WTC11 (cell line): ENCODE measurements at regions not wholly inside any gene's neighbourhood (a gene's known extent, or its start where the extent isn't known, plus 50 kb on each side); places are given as distances from the start of the nearest gene placed in this dataset.

Experiments used
- ATAC-seq: fragments of 200-7000 bp; cut with Tn5 transposase; 2 replicates; pipeline ENCODE4 v1.10.0; 2021; ENCODE audit warnings: mild to moderate bottlenecking, moderate library complexity
- CTCF ChIA-PET: fragments of 300-600 bp; sonication (Branson Sonifier 250); formaldehyde crosslinking; loops from one replicate; lab custom pipeline; 2021; ENCODE audit warnings: antibody characterized with exemption; lab: Charles Lee
- POLR2A ChIA-PET: fragments of 350-600 bp; sonication (Branson Sonifier 250); formaldehyde crosslinking; loops from one replicate; lab custom pipeline; 2021; ENCODE audit warnings: antibody characterized with exemption; lab: Charles Lee
- DNase-seq: peaks from one replicate; pipeline ENCODE4 v3.0.0; 2021; ENCODE audit warnings: low spot score
- H3K27ac Mint-ChIP-seq: 2 replicates; pipeline ENCODE4 v1.8.0; 2021; ENCODE audit warnings: mixed read lengths
- H3K27me3 Mint-ChIP-seq: 2 replicates; pipeline ENCODE4 v1.8.0; 2021; ENCODE audit warnings: low read depth, mild to moderate bottlenecking, moderate library complexity, mixed read lengths
- H3K36me3 Mint-ChIP-seq: 2 replicates; pipeline ENCODE4 v1.8.0; 2021; ENCODE audit warnings: mixed read lengths
- H3K4me1 Mint-ChIP-seq: 2 replicates; pipeline ENCODE4 v1.8.0; 2022; ENCODE audit warnings: mixed read lengths
- H3K4me3 Mint-ChIP-seq: 2 replicates; pipeline ENCODE4 v1.8.0; 2021; ENCODE audit warnings: mild to moderate bottlenecking, moderate library complexity, mixed read lengths
- H3K9me3 Mint-ChIP-seq: 2 replicates; pipeline ENCODE4 v1.8.0; 2021; ENCODE audit warnings: mixed read lengths
- AFF4 ChIP-seq: sonication (generic); formaldehyde crosslinking; IDR thresholded peaks from 2 replicates; pipeline ENCODE4 v1.8.1; 2023; ENCODE audit warnings: mild to moderate bottlenecking, missing genetic modification reagents, borderline replicate concordance
- ATF2 ChIP-seq: sonication (generic); formaldehyde crosslinking; IDR thresholded peaks from 2 replicates; pipeline ENCODE4 v1.8.1; 2022; ENCODE audit warnings: low read depth, missing genetic modification reagents, borderline replicate concordance
- CDX4 ChIP-seq: fragments of 250-450 bp; sonication (Bioruptor Pico); IDR thresholded peaks from 2 replicates; pipeline ENCODE4 v1.9.0; 2021; ENCODE audit warnings: moderate library complexity, mild to moderate bottlenecking, inconsistent platforms, borderline replicate concordance
- E2F1 ChIP-seq: sonication (generic); formaldehyde crosslinking; IDR thresholded peaks from 2 replicates; pipeline ENCODE4 v1.8.0; 2022; ENCODE audit warnings: mild to moderate bottlenecking, missing genetic modification reagents
- E2F4 ChIP-seq: sonication (generic); formaldehyde crosslinking; IDR thresholded peaks from 2 replicates; pipeline ENCODE4 v1.8.1; 2022; ENCODE audit warnings: low read depth, mild to moderate bottlenecking, moderate library complexity, missing genetic modification reagents, borderline replicate concordance
- ERG ChIP-seq: fragments of 250-450 bp; sonication (Bioruptor Pico); IDR thresholded peaks from 2 replicates; pipeline ENCODE4 v1.8.0; 2021; ENCODE audit warnings: mild to moderate bottlenecking
- ESRRA ChIP-seq: sonication (generic); formaldehyde crosslinking; IDR thresholded peaks from 2 replicates; pipeline ENCODE4 v1.8.1; 2022; ENCODE audit warnings: mild to moderate bottlenecking, missing genetic modification reagents, borderline replicate concordance
- ETV6 ChIP-seq: sonication (generic); formaldehyde crosslinking; IDR thresholded peaks from 2 replicates; pipeline ENCODE4 v1.8.1; 2022; ENCODE audit warnings: mild to moderate bottlenecking, missing genetic modification reagents
- FOXJ3 ChIP-seq: sonication (generic); formaldehyde crosslinking; IDR thresholded peaks from 2 replicates; pipeline ENCODE4 v1.9.0; 2021; ENCODE audit warnings: missing genetic modification reagents, mild to moderate bottlenecking, borderline replicate concordance
- GTF2I ChIP-seq: fragments of 250-450 bp; sonication (Bioruptor Pico); conservative IDR thresholded peaks from 2 replicates; pipeline ENCODE4 v1.4.0; 2021; ENCODE audit warnings: mild to moderate bottlenecking
- JUN ChIP-seq: sonication (generic); formaldehyde crosslinking; IDR thresholded peaks from 2 replicates; pipeline ENCODE4 v1.8.0; 2023; ENCODE audit warnings: mild to moderate bottlenecking, missing genetic modification reagents
- NR3C1 ChIP-seq: sonication (generic); formaldehyde crosslinking; conservative IDR thresholded peaks from 2 replicates; pipeline ENCODE4 v1.8.1; 2023; ENCODE audit warnings: low read depth, mild to moderate bottlenecking, missing genetic modification reagents
- TEAD1 ChIP-seq: sonication (generic); formaldehyde crosslinking; IDR thresholded peaks from 2 replicates; pipeline ENCODE4 v1.8.0; 2022; ENCODE audit warnings: mild to moderate bottlenecking, missing genetic modification reagents
- TP53 ChIP-seq: sonication (generic); formaldehyde crosslinking; IDR thresholded peaks from 2 replicates; pipeline ENCODE4 v1.8.1; 2023; ENCODE audit warnings: mild to moderate bottlenecking, missing genetic modification reagents
- ZBTB21 ChIP-seq: sonication (generic); formaldehyde crosslinking; IDR thresholded peaks from 2 replicates; pipeline ENCODE4 v1.8.1; 2023; ENCODE audit warnings: mild to moderate bottlenecking, missing genetic modification reagents, borderline replicate concordance
- ZNF263 ChIP-seq: sonication (generic); formaldehyde crosslinking; IDR thresholded peaks from 2 replicates; pipeline ENCODE4 v1.8.1; 2022; ENCODE audit warnings: low read depth, mild to moderate bottlenecking, moderate library complexity, missing genetic modification reagents
- ZNF425 ChIP-seq: fragments of 250-450 bp; sonication (Bioruptor Pico); conservative IDR thresholded peaks from 2 replicates; pipeline ENCODE4 v1.9.0; 2021; ENCODE audit warnings: mild to moderate bottlenecking

- TF ChIP-seq ZBTB21 (CRISPR knock-in tag) (no peak), ZNF425 (no peak)
Observed at GRCh38 chr11:80745416-80745815, 1304.6 kb upstream of the TENM4 start (continued).

GRCh38 chr11:80733790-80734189 lies 1293.0 kb upstream of the TENM4 start:
- POLR2A ChIA-PET, result no interaction called here
- CTCF ChIA-PET, result no interaction called here
- Mint-ChIP-seq H3K4me1 (0 out of 2 replicates have a peak, but pooled peaks cover 2% of the 10 kb centered on the region), H3K27me3 (no peaks in the 10 kb centered on the region), H3K9me3 (no peaks in the 10 kb centered on the region), H3K36me3 (no peaks in the 10 kb centered on the region), H3K4me3 (no peak overlapping the region), H3K27ac (no peak overlapping the region)
- no peak for ATAC-seq
- no peak for DNase-seq
- TF ChIP-seq NR3C1 (CRISPR knock-in tag), result no peak
- TF ChIP-seq E2F4 (CRISPR knock-in tag), result no peak
- no peak for TF ChIP-seq TEAD1 (CRISPR knock-in tag)
- no peak for TF ChIP-seq TP53 (CRISPR knock-in tag)
- TF ChIP-seq ZNF263, result no peak
- no peak for TF ChIP-seq ATF2
- TF ChIP-seq E2F1, result no peak
- no peak for TF ChIP-seq ERG (CRISPR knock-in tag)

GRCh38 chr11:80733361-80733760 lies 1292.5 kb upstream of the TENM4 start:
- ChIA-PET POLR2A (no interaction called here), CTCF (no interaction called here)
- Mint-ChIP-seq H3K27me3 (no peaks in the 10 kb centered on the region), H3K9me3 (no peaks in the 10 kb centered on the region), H3K4me1 (peaks cover 5% of the 10 kb centered on the region), H3K27ac (no peak overlapping the region), H3K4me3 (no peak overlapping the region), H3K36me3 (no peaks in the 10 kb centered on the region)
- DNase-seq (no peak), ATAC-seq (no peak)
- TF ChIP-seq ETV6 (CRISPR knock-in tag) (no peak), AFF4 (CRISPR knock-in tag) (no peak), JUN (CRISPR knock-in tag) (no peak), FOXJ3 (CRISPR knock-in tag) (no peak), CDX4 (no peak), TEAD1 (CRISPR knock-in tag) (no peak), ESRRA (CRISPR knock-in tag) (no peak), ZNF425 (no peak), ATF2 (no peak), GTF2I (CRISPR knock-in tag) (no peak)
